ENCODE measurements at regions not wholly inside any gene's neighbourhood (a gene's known extent, or its start where the extent isn't known, plus 50 kb on each side); places are given as distances from the start of the nearest gene placed in this dataset.

DNA sequence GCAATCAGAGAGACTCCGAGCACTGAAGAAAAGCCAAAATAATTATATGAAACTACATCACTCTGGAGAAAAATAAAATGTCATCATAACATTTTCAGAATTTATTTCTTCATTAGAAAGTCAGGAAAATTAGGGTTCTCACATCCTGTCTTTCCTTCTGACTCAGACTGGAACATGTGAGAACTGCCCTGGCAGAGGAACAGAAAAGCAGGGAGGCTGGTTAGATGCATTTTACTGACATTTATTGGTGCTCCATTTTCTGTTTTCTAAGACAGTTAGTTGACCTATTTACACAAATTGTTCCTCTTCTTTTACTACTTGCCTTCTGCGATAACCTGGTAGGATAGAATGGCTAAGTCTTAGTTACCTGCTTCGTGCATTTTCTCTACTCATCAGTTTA, 58.6 kb upstream of the ANK3 start:
- H3K4me3 ChIP-seq (ENCODE audit: low read depth, low read length), result no peak overlapping the region
- TF ChIP-seq MYC (IDR thresholded peaks at IDR 0.05; ENCODE audit: low read depth, low read length) (no peak), CTCF (IDR thresholded peaks at IDR 0.05; ENCODE audit: low read depth, low read length) (no peak), POLR2A (IDR thresholded peaks at IDR 0.05; ENCODE audit: extremely low read depth, insufficient read length) (no peak), MAX (IDR thresholded peaks at IDR 0.05; ENCODE audit: low read depth, low read length) (no peak)
- DNase-seq (ENCODE audit: low read depth), result no peak

DNA sequence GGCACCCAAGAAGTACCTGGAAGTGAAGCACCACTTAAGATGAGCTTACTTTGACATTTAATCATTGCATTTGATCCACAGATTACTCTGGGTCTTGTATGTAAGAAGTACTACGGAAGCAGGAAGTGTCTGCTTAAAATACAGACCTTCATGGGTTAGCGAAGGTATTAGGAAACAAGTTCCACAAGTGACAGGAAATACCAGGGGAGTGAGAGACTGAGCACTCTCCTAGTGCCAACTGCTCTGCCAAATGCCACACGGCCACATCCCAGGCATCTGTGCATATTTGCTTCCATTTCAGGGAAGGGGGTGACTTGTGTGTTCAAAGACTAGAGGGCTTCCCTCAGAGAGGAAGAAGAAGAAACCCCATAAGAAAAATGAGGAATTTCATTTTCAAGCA, 57.2 kb upstream of the ANK3 start:
- DNase-seq (ENCODE audit: low read depth), result peak; percentile 19

GRCh38 chr10:60446070-60446833, 56.6 kb upstream of the ANK3 start:
- H3K4me3 ChIP-seq (ENCODE audit: low read depth, low read length), result no peak overlapping the region
- TF ChIP-seq MAX (IDR thresholded peaks at IDR 0.05; ENCODE audit: low read depth, low read length) (no peak), CTCF (IDR thresholded peaks at IDR 0.05; ENCODE audit: low read depth, low read length) (no peak), MYC (IDR thresholded peaks at IDR 0.05; ENCODE audit: low read depth, low read length) (no peak), POLR2A (IDR thresholded peaks at IDR 0.05; ENCODE audit: extremely low read depth, insufficient read length) (no peak)
- DNase-seq (ENCODE audit: low read depth), result no peak

More for the DNA sequence above, 57.2 kb upstream of the ANK3 start:
- no peak overlapping the region for H3K4me3 ChIP-seq (ENCODE audit: low read depth, low read length)
- TF ChIP-seq MYC (IDR thresholded peaks at IDR 0.05; ENCODE audit: low read depth, low read length), result no peak
- TF ChIP-seq MAX (IDR thresholded peaks at IDR 0.05; ENCODE audit: low read depth, low read length), result no peak
- no peak for TF ChIP-seq CTCF (IDR thresholded peaks at IDR 0.05; ENCODE audit: low read depth, low read length)
- TF ChIP-seq POLR2A (IDR thresholded peaks at IDR 0.05; ENCODE audit: extremely low read depth, insufficient read length), result no peak

DNA sequence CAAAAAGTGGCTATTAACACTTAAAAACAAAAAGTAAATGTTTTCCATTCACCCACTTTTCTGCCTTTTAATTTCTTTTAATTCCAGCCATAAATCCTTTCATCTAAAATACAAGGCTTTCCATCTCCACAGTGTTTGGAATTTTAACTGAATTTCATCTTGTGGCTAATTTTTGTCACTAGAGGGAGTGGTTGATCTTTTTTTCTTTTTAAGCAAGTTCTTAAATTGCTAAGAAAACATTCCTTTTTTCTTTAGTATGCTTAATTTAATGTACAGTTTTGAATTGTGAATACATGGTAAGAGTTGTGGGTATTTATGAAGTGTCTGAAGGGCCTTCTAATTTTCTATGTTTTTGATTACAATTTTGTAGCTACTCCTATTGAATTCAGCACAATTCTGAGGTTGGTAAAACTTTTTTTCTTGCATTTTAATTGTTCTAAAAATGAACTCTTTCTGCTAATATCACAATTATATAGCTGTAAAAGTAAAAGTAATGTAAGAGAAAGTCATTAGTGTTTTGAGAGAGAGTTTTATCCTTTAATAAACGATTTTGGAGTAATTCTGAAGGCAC, 54.9 kb upstream of the ANK3 start:
- no peak overlapping the region for H3K4me3 ChIP-seq (ENCODE audit: low read depth, low read length)
- DNase-seq (ENCODE audit: low read depth), result peak; percentile 18
- TF ChIP-seq CTCF (IDR thresholded peaks at IDR 0.05; ENCODE audit: low read depth, low read length) (no peak), MYC (IDR thresholded peaks at IDR 0.05; ENCODE audit: low read depth, low read length) (no peak), MAX (IDR thresholded peaks at IDR 0.05; ENCODE audit: low read depth, low read length) (no peak), POLR2A (IDR thresholded peaks at IDR 0.05; ENCODE audit: extremely low read depth, insufficient read length) (no peak)

GRCh38 chr10:60443346-60443745, 53.7 kb upstream of the ANK3 start:
- no peak for DNase-seq (ENCODE audit: low read depth)
- TF ChIP-seq CTCF (IDR thresholded peaks at IDR 0.05; ENCODE audit: low read depth, low read length) (no peak), MAX (IDR thresholded peaks at IDR 0.05; ENCODE audit: low read depth, low read length) (no peak), MYC (IDR thresholded peaks at IDR 0.05; ENCODE audit: low read depth, low read length) (no peak), POLR2A (IDR thresholded peaks at IDR 0.05; ENCODE audit: extremely low read depth, insufficient read length) (no peak)
- H3K4me3 ChIP-seq (ENCODE audit: low read depth, low read length), result no peak overlapping the region

All from NB4 (cell line).